HepG2 (cell line): ENCODE measurements at regions not wholly inside any gene's neighbourhood (a gene's known extent, or its start where the extent isn't known, plus 50 kb on each side); places are given as distances from the start of the nearest gene placed in this dataset.

Source experiments
- ATAC-seq: fragments of 200-7000 bp; cut with Tn5 transposase; 3 replicates; pipeline ENCODE4 v1.9.1; 2020; ENCODE audit warnings: mild to moderate bottlenecking, moderate library complexity
- BruUV-seq: library from RNA; stranded (reverse); fragments of 400-500 nt; replicated peaks from 2 replicates; lab custom pipeline; 2021; lab: Mats Ljungman, UMichigan
- CTCF ChIA-PET: fragments of 300-600 bp; formaldehyde crosslinking; extraction: SDS; loops from one replicate; lab custom pipeline; 2021; ENCODE audit warnings: low total read pairs, inconsistent platforms, low intra/inter-chr PET ratio; lab: Yijun Ruan, JAX
- POLR2A ChIA-PET: fragments of 350-600 bp; sonication (Branson Sonifier 250); formaldehyde crosslinking; loops from one replicate; lab custom pipeline; 2020; ENCODE audit warnings: antibody characterized with exemption, inconsistent platforms; lab: Yijun Ruan, JAX
- DNase-seq: peaks from one replicate; pipeline ENCODE4 v3.0.0-alpha.2; 2015; ENCODE audit warnings: low spot score
- FAIRE-seq: peaks from 3 replicates; lab custom pipeline; 2011; peaks lifted over from hg19 to GRCh38; lab: Jason Lieb, UNC
- H2AFZ ChIP-seq: one replicate; pipeline ENCODE4 v1.6.1; 2011; ENCODE audit warnings: low read length, inconsistent platforms
- H3K27ac ChIP-seq: fragments of 300-600 bp; 3 replicates; pipeline ENCODE4 v1.8.0; 2011; ENCODE audit warnings: mixed run types, mild to moderate bottlenecking, mixed read lengths, low read length, inconsistent platforms; ENCODE audit not compliant: insufficient read depth; ENCODE audit errors: extremely low read length
- H3K27me3 ChIP-seq, 2 experiments: fragments of 200-600 bp in 1 of 2; 2 replicates in 1 of 2; 3 replicates in 1 of 2; pipeline versions ENCODE4 v1.6.0 to v1.8.0; 2011; ENCODE audit warnings: low read length in 2 of 2, mild to moderate bottlenecking in 2 of 2, moderate library complexity in 2 of 2, inconsistent platforms in 1 of 2; ENCODE audit not compliant: insufficient read depth in 2 of 2, control insufficient read depth in 1 of 2
- H3K36me3 ChIP-seq, 2 experiments: fragments of 200-600 bp in 1 of 2; replicated peaks in 1 of 2; 2 replicates in 1 of 2; 3 replicates in 1 of 2; pipeline versions ENCODE4 v1.5.1 to v1.8.0; 2011; ENCODE audit warnings: low read length in 2 of 2, inconsistent platforms in 1 of 2; ENCODE audit not compliant: insufficient read depth in 2 of 2, control insufficient read depth in 1 of 2
- H3K4me1 ChIP-seq: 2 replicates; pipeline ENCODE4 v1.5.1; 2012; ENCODE audit warnings: low read length, inconsistent platforms; ENCODE audit not compliant: insufficient read depth
- H3K4me2 ChIP-seq: 2 replicates; pipeline ENCODE4 v1.6.0; 2011; ENCODE audit warnings: low read depth, low read length, inconsistent platforms
- H3K4me3 ChIP-seq, 3 experiments: fragments of 200-600 bp in 1 of 3; sonication (generic), shearing (Covaris generic) in 1 of 3; replicated peaks in 1 of 3; 2 replicates each; pipeline ENCODE4 v1.5.1; 2011 to 2016; ENCODE audit warnings: low read length in 3 of 3, inconsistent platforms in 2 of 3, low read depth in 2 of 3, mild to moderate bottlenecking in 2 of 3, control low read depth in 1 of 3, mixed read lengths in 1 of 3; ENCODE audit not compliant: insufficient read depth in 1 of 3
- H3K79me2 ChIP-seq: one replicate; pipeline ENCODE4 v1.6.1; 2011; ENCODE audit warnings: low read length, inconsistent platforms; ENCODE audit not compliant: insufficient read depth
- H3K9ac ChIP-seq: 2 replicates; pipeline ENCODE4 v1.6.0; 2011; ENCODE audit warnings: mild to moderate bottlenecking, low read depth, low read length, inconsistent platforms; ENCODE audit not compliant: insufficient read depth
- H3K9me3 ChIP-seq: 2 replicates; pipeline ENCODE4 v1.5.1; 2012; ENCODE audit warnings: mild to moderate bottlenecking, low read length
- H4K20me1 ChIP-seq: 2 replicates; pipeline ENCODE4 v1.6.0; 2011; ENCODE audit warnings: inconsistent platforms, mild to moderate bottlenecking, low read length, moderate library complexity; ENCODE audit not compliant: insufficient read depth
- ATF7 ChIP-seq, 2 experiments: fragments of 450-650 bp in 1 of 2; sonication (generic) in 1 of 2; formaldehyde crosslinking in 1 of 2; IDR thresholded peaks; 2 replicates each; pipeline versions ENCODE4 v1.4.0 to v1.6.1; 2016 to 2020; ENCODE audit warnings: antibody characterized with exemption in 1 of 2, mild to moderate bottlenecking in 1 of 2, missing genetic modification reagents in 1 of 2
- CREB1 ChIP-seq, 2 experiments: fragments of 450-650 bp in 1 of 2; IDR thresholded peaks; 2 replicates each; pipeline ENCODE4 v1.6.1; 2016 to 2017; ENCODE audit warnings: control low read depth in 1 of 2, mild to moderate bottlenecking in 1 of 2, missing compliant biosample characterization in 1 of 2, missing genetic modification characterization in 1 of 2
- GRHL1 ChIP-seq: sonication (generic); formaldehyde crosslinking; conservative IDR thresholded peaks from 2 replicates; pipeline ENCODE4 v1.8.0; 2022; ENCODE audit warnings: missing genetic modification reagents
- NCOA5 ChIP-seq: sonication (generic); formaldehyde crosslinking; IDR thresholded peaks from 2 replicates; pipeline ENCODE4 v1.4.0; 2020; ENCODE audit warnings: missing genetic modification reagents
- PHF5A ChIP-seq: IDR thresholded peaks from one replicate; pipeline ENCODE4 v1.6.1; 2018; ENCODE audit warnings: low read depth, missing genetic modification reagents; ENCODE audit not compliant: unreplicated experiment
- WGBS: methylation state at CpG from one replicate; pipeline ENCODE4 v1.1.6; 2017; ENCODE audit warnings: low lambda C conversion rate; 5-methylcytosine and 5-hydroxymethylcytosine counted together
- in situ Hi-C: cut with HindIII; loops from 2 replicates; pipeline ENCODE4 v1.10.0; 2017; ENCODE audit warnings: low pct_unique_long_range_greater_than_20kb; ENCODE audit not compliant: extremely low pct_ligation_motif_present
- intact Hi-C: fragments of 100-400 bp; cut with micrococcal nuclease; formaldehyde crosslinking; loops from one replicate; pipeline ENCODE4 v1.10.0; 2022; ENCODE audit not compliant: unreplicated experiment

- TF ChIP-seq PHF5A (CRISPR knock-in tag), result no peak
- TF ChIP-seq, all 625 proteins: peak for 0
Observed at GRCh38 chr10:78389419-78389818, 355.8 kb downstream of the RPS24 start (continued).

- H3K4me1 ChIP-seq, result no peaks in the 10 kb centered on the region
- POLR2A ChIA-PET, result no interaction called here
- intact Hi-C loops, result no loop called here
- FAIRE-seq (no peak), ATAC-seq (no peak), DNase-seq (no peak)
- no peak overlapping the region for H3K9ac ChIP-seq
- TF ChIP-seq GRHL1 (CRISPR knock-in tag), result no peak
- no peaks in the 10 kb centered on the region for H4K20me1 ChIP-seq
- no peaks in the 10 kb centered on the region for H3K36me3 ChIP-seq
- WGBS, result 24% methylated on average over 5 of the region's 6 CpGs
- in situ Hi-C loops, result no loop called here
- no peak overlapping the region for H3K27ac ChIP-seq
- H2AFZ ChIP-seq, result no peak overlapping the region
- no peak overlapping the region for H3K4me3 ChIP-seq
- H3K79me2 ChIP-seq, result no peaks in the 10 kb centered on the region
- H3K4me2 ChIP-seq, result no peak overlapping the region
- no TSS peak for BruUV-seq
- H3K27me3 ChIP-seq, result peaks cover 5 to 36% of the 10 kb centered on the region in 2 experiments; a peak in 4 of 5 replicates
- no peaks in the 10 kb centered on the region for H3K9me3 ChIP-seq
- CTCF ChIA-PET, result no interaction called here
Observed at GRCh38 chr10:78390051-78390450, 356.4 kb downstream of the RPS24 start.

- POLR2A ChIA-PET, result no interaction called here
- H3K4me1 ChIP-seq, result no peaks in the 10 kb centered on the region
- no peak overlapping the region for H3K27ac ChIP-seq
- DNase-seq, result no peak
- ATAC-seq, result no peak
- no peaks in the 10 kb centered on the region for H3K36me3 ChIP-seq
- H3K4me2 ChIP-seq, result no peak overlapping the region
- intact Hi-C loops, result no loop called here
- CTCF ChIA-PET, result no interaction called here
- no peak for FAIRE-seq
- no peak overlapping the region for H3K4me3 ChIP-seq
- H3K27me3 ChIP-seq, result peaks cover 2 to 36% of the 10 kb centered on the region in 2 experiments; a peak in 4 of 5 replicates
- 28% methylated on average over 5 of the region's 5 CpGs for WGBS
- H3K9me3 ChIP-seq, result no peaks in the 10 kb centered on the region
- H3K9ac ChIP-seq, result no peak overlapping the region
- no TSS peak for BruUV-seq
- H3K79me2 ChIP-seq, result no peaks in the 10 kb centered on the region
- peak; percentile 93 for TF ChIP-seq CREB1 (IDR thresholded peaks at IDR 0.05)
- no peak for TF ChIP-seq CREB1 (CRISPR knock-in tag; IDR thresholded peaks at IDR 0.05)
- peak; percentile 85 for TF ChIP-seq ATF7 (IDR thresholded peaks at IDR 0.05)
- TF ChIP-seq ATF7 (CRISPR knock-in tag; IDR thresholded peaks at IDR 0.05), result no peak
- TF ChIP-seq NCOA5, result no peak
- TF ChIP-seq, all 625 proteins: peak for 2
- Histone ChIP-seq H2AFZ (no peak overlapping the region), H4K20me1 (no peaks in the 10 kb centered on the region)
- in situ Hi-C loops, result no loop called here
Observed at GRCh38 chr10:78390817-78391216, 357.2 kb downstream of the RPS24 start.
